HepG2 (cell line): ENCODE measurements at regions not wholly inside any gene's neighbourhood (a gene's known extent, or its start where the extent isn't known, plus 50 kb on each side); places are given as distances from the start of the nearest gene placed in this dataset.

Experiments
- ASH2L ChIP-seq: fragments of 300-600, 200-600 bp; sonication (generic); IDR thresholded peaks from 2 replicates; pipeline ENCODE4 v1.7.0; 2017; ENCODE audit warnings: low read depth, mild to moderate bottlenecking, moderate library complexity, mixed read lengths, low read length; ENCODE audit not compliant: insufficient read length
- CREM ChIP-seq, 2 experiments: sonication (generic) in 1 of 2; formaldehyde crosslinking in 1 of 2; IDR thresholded peaks; 2 replicates each; pipeline versions ENCODE4 v1.4.0 to v1.6.1; 2016 to 2020; ENCODE audit warnings: antibody characterized with exemption in 1 of 2, mild to moderate bottlenecking in 1 of 2, missing genetic modification reagents in 1 of 2
- CTCF ChIP-seq: sonication (generic); formaldehyde crosslinking; IDR thresholded peaks from 2 replicates; pipeline ENCODE4 v1.5.0; 2020; ENCODE audit warnings: mild to moderate bottlenecking, missing genetic modification reagents, moderate library complexity
- GATAD1 ChIP-seq: IDR thresholded peaks from 2 replicates; pipeline ENCODE4 v1.6.1; 2016; ENCODE audit warnings: missing genetic modification reagents, missing compliant biosample characterization
- POLR2AphosphoS5 ChIP-seq: IDR thresholded peaks from 2 replicates; pipeline ENCODE4 v1.6.1; 2012; ENCODE audit warnings: low read depth, low read length
- TAF1 ChIP-seq: sonication (generic); formaldehyde crosslinking; IDR thresholded peaks from 2 replicates; pipeline ENCODE4 v1.4.0; 2020; ENCODE audit warnings: missing genetic modification reagents
- ZBTB43 ChIP-seq: sonication (generic); formaldehyde crosslinking; conservative IDR thresholded peaks from 2 replicates; pipeline ENCODE4 v1.4.0; 2020; ENCODE audit warnings: missing genetic modification reagents
- ZNF296 ChIP-seq: sonication (generic); formaldehyde crosslinking; conservative IDR thresholded peaks from 2 replicates; pipeline ENCODE4 v1.5.0; 2020; ENCODE audit warnings: mild to moderate bottlenecking, missing genetic modification reagents
- ZNF567 ChIP-seq: sonication (generic); formaldehyde crosslinking; IDR thresholded peaks from 2 replicates; pipeline ENCODE4 v1.8.1; 2023; ENCODE audit warnings: mild to moderate bottlenecking, missing genetic modification reagents, borderline replicate concordance
- TF ChIP-seq, protein P1 (sequence below): sonication (generic); formaldehyde crosslinking; IDR thresholded peaks from 2 replicates; pipeline ENCODE4 v1.4.0; 2020; ENCODE audit warnings: missing genetic modification reagents

GRCh38 chr2:122261911-122262310 is 506.5 kb downstream of the TSN start:
- TF ChIP-seq ZNF567 (CRISPR knock-in tag) (no peak), ZNF296 (CRISPR knock-in tag) (no peak), CREM (IDR thresholded peaks at IDR 0.05) (no peak), CREM (CRISPR knock-in tag; IDR thresholded peaks at IDR 0.05) (no peak), CTCF (CRISPR knock-in tag) (no peak), GATAD1 (no peak), ZBTB43 (CRISPR knock-in tag) (no peak), POLR2AphosphoS5 (no peak), TAF1 (CRISPR knock-in tag) (no peak), ASH2L (no peak)
- TF ChIP-seq, protein P1, sequence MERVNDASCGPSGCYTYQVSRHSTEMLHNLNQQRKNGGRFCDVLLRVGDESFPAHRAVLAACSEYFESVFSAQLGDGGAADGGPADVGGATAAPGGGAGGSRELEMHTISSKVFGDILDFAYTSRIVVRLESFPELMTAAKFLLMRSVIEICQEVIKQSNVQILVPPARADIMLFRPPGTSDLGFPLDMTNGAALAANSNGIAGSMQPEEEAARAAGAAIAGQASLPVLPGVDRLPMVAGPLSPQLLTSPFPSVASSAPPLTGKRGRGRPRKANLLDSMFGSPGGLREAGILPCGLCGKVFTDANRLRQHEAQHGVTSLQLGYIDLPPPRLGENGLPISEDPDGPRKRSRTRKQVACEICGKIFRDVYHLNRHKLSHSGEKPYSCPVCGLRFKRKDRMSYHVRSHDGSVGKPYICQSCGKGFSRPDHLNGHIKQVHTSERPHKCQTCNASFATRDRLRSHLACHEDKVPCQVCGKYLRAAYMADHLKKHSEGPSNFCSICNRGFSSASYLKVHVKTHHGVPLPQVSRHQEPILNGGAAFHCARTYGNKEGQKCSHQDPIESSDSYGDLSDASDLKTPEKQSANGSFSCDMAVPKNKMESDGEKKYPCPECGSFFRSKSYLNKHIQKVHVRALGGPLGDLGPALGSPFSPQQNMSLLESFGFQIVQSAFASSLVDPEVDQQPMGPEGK (CRISPR knock-in tag) = no peak
